T-helper 2 cell treated with Interferon-gamma antibody and Interleukin-4, amounts not matched to agents 5 μg/mL and 100 μg/mL, for 36 hours (primary cell): ENCODE measurements at regions not wholly inside any gene's neighbourhood (a gene's known extent, or its start where the extent isn't known, plus 50 kb on each side); places are given as distances from the start of the nearest gene placed in this dataset.

Experiments
- DNase-seq: peaks from one replicate; pipeline ENCODE4 v3.0.0; 2021; ENCODE audit warnings: low spot score
- H3K27ac Mint-ChIP-seq: one replicate; pipeline ENCODE4 v1.8.0; 2021; ENCODE audit warnings: mild to moderate bottlenecking, mixed read lengths
- H3K27me3 Mint-ChIP-seq: one replicate; pipeline ENCODE4 v1.8.0; 2021; ENCODE audit warnings: low read depth, mixed read lengths
- H3K36me3 Mint-ChIP-seq: one replicate; pipeline ENCODE4 v1.8.0; 2021; ENCODE audit warnings: low read depth, mixed read lengths
- H3K4me1 Mint-ChIP-seq: one replicate; pipeline ENCODE4 v1.8.0; 2021; ENCODE audit warnings: low read depth, mixed read lengths
- H3K4me3 Mint-ChIP-seq: one replicate; pipeline ENCODE4 v1.8.0; 2022; ENCODE audit warnings: mild to moderate bottlenecking, moderate library complexity, mixed read lengths
- H3K9me3 Mint-ChIP-seq: one replicate; pipeline ENCODE4 v1.8.0; 2021; ENCODE audit warnings: mixed read lengths

DNA sequence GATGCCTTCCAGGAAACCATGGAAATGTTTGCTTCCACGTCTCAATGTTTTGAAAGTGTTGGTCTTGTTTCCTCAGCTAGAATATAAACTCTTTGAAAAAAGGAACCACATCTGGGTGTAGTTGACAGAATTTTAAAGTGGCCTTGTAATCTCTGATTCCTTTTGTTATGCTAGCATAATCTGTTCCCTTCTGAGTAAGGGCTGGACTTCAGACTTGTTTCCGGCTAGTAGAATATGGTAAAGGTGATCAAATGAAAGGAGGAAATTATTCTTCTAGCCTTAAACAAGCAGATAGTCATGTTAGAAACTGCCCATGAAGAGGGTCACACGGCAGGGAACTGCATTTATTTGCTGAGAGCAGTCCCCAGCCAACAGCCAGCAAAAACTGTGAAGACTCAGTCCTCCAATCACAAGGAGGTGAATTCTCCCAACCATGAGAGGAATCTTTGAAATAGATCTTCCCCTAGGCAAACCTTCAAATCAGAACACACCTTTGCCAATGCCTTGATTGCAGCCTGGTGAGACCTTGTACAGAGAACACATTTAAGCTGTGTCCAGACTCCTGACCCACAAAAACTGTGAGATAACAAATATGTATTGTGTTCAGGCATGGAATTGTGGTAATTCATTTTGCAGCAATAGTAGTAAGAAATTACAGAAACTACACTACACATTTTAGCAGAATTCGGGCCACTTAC, 316.9 kb upstream of the SP8 start:
- no peaks in the 10 kb centered on the region for H3K27me3 Mint-ChIP-seq
- no peaks in the 10 kb centered on the region for H3K4me1 Mint-ChIP-seq
- no peaks in the 10 kb centered on the region for H3K9me3 Mint-ChIP-seq
- H3K27ac Mint-ChIP-seq: no peak overlapping the region
- no peak overlapping the region for H3K4me3 Mint-ChIP-seq
- H3K36me3 Mint-ChIP-seq: no peaks in the 10 kb centered on the region
- DNase-seq: no peak

DNA sequence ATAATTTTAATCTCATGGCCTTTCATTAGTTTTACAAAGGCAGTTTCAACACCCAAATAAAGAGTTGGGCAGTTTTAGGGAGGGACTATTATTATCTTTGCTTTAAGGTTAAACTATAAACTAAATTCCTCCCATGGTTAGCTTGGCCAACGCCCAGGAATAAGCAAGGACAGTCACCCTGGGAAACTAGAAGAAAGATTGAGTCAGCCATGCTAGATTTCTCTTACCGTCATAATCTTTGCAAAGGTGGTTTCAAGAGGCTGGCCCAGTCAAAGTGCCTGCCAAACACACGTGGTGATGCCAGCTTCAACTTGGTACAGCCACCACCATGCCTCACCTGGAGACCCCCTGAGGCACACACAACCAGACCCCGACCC, 317.4 kb upstream of the SP8 start:
- Mint-ChIP-seq H3K4me1 (no peaks in the 10 kb centered on the region), H3K27ac (no peak overlapping the region), H3K4me3 (no peak overlapping the region), H3K27me3 (no peaks in the 10 kb centered on the region), H3K9me3 (no peaks in the 10 kb centered on the region), H3K36me3 (no peaks in the 10 kb centered on the region)
- no peak for DNase-seq

DNA sequence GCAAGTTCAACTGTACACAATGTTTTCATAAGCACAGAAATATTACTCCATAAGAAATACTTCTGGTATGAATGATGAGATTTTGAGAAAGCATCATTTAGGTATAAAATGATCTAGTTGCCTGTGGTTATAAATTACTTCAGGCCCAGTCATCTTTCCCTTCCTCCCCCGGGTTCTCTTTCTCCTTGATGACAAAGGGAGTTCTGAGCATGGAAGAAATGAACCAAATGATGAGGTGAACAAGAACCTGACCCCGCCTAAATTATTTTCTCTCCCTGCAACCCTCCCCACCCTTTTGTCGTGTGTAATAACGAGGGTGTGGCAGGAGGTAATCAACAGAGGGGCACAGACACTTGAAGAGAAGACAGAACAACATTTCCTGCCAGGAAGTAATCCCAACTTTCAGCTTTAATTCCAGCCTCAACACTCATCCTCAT, 319.6 kb upstream of the SP8 start:
- no peaks in the 10 kb centered on the region for H3K27me3 Mint-ChIP-seq
- H3K36me3 Mint-ChIP-seq: no peaks in the 10 kb centered on the region
- H3K9me3 Mint-ChIP-seq: no peaks in the 10 kb centered on the region
- no peak for DNase-seq
- no peak overlapping the region for H3K27ac Mint-ChIP-seq
- H3K4me1 Mint-ChIP-seq: no peaks in the 10 kb centered on the region
- no peak overlapping the region for H3K4me3 Mint-ChIP-seq

DNA sequence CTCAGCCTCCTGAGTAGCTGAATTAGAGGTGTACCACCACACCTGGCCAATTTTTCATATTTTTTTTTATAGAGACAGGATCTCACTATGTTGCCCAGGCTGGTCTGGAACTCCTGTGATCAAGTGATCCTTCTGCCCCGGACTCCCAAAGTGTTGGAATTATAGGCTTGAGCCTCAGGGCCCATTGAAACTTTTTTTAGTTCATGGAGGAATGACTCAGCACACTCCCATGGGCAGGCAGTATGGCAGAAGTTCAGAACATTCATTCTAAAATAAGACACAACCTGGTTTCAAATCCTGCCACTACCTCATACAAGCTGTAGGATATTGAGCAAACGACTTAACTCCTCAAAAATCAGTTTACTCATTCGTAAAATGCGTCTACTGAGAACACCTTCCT, 320.4 kb upstream of the SP8 start:
- DNase-seq: no peak
- Mint-ChIP-seq H3K27ac (no peak overlapping the region), H3K9me3 (no peaks in the 10 kb centered on the region), H3K36me3 (no peaks in the 10 kb centered on the region), H3K4me1 (no peaks in the 10 kb centered on the region), H3K4me3 (no peak overlapping the region), H3K27me3 (no peaks in the 10 kb centered on the region)

DNA sequence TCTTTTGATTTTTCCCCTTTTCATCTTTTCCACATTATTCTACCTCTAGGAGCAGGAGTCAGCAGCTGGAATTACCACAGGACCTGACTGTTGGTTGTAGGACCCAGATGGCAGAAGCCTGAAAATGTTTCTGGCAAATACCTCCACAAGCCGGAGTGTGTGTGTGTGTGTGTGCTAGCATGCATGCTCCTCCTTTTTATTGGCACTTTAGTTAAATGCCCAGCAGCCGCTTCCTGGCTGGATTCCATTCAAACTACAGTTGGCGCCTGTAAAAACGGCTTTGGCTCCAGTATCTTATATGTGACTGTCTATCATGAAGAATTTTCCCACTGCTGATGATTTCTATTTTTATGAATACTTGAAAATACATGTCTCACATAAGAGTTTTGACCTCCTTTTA, 319.7 kb upstream of the SP4 start:
- Mint-ChIP-seq H3K4me1 (no peaks in the 10 kb centered on the region), H3K36me3 (no peaks in the 10 kb centered on the region)

DNA sequence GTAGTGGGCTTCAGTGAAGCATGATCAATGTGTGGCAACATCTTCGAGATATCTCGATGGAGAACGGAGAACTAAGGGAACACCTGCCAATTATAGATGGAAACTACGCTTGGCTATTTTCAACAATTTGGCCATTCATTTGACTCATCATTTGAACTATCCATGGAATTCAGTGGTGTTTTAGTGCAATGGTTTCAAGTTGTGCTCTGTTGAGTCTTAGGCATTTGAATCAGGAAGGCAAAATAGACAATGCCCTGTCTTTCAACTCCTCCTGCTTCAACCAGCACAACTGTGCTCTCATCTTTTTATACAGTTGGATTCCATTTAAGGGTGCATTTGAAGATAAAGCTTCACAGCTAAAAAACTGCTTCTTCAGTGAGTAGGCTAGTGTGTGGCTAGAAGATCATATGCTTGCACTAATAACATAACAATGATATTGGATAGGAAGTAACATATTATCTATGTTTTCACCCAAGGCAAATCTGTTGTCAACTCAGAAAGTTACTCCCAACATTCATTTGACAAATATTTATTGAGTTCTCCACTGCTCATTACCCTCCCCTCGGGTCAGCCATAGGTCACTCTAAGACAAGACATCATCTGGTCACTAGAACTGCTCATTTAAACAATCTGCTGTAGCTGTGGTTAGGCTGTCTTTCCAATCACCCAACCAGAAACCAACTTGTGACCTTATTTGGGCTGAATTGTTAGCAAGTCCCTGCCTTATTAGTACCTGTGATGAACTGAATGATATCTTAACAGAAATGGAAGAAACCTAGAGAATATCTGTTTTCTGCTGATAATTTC, 314.1 kb upstream of the SP4 start:
- Mint-ChIP-seq H3K27ac (no peak overlapping the region), H3K4me3 (no peak overlapping the region), H3K9me3 (no peaks in the 10 kb centered on the region), H3K27me3 (no peaks in the 10 kb centered on the region), H3K4me1 (no peaks in the 10 kb centered on the region), H3K36me3 (no peaks in the 10 kb centered on the region)
- no peak for DNase-seq

More for the DNA sequence above, 319.7 kb upstream of the SP4 start:
- Mint-ChIP-seq H3K27ac (no peak overlapping the region), H3K27me3 (no peaks in the 10 kb centered on the region), H3K4me3 (no peak overlapping the region), H3K9me3 (no peaks in the 10 kb centered on the region)
- DNase-seq: no peak

DNA sequence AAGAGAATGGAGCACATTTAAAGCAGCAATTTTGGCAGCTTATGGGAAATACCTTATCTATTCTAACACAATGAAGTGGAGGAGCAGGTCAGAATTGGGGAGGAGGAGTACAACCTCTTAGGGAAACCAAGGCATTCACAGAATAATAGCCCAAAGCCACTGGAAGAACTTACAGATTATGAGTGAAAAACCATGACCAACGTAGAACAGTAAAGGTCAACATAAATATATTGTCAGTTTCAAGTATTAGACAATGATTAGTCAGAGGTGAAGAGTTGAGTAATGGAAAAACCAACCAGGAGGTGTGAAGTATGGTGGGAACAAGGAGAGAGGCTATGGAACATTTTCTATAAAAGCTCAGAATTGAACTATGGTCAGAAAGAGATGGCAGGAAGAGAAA, 304.3 kb upstream of the SP4 start:
- no peak for DNase-seq
- Mint-ChIP-seq H3K27ac (no peak overlapping the region), H3K9me3 (no peaks in the 10 kb centered on the region), H3K4me1 (no peaks in the 10 kb centered on the region), H3K4me3 (no peak overlapping the region), H3K36me3 (no peaks in the 10 kb centered on the region), H3K27me3 (peaks cover 3% of the 10 kb centered on the region)

DNA sequence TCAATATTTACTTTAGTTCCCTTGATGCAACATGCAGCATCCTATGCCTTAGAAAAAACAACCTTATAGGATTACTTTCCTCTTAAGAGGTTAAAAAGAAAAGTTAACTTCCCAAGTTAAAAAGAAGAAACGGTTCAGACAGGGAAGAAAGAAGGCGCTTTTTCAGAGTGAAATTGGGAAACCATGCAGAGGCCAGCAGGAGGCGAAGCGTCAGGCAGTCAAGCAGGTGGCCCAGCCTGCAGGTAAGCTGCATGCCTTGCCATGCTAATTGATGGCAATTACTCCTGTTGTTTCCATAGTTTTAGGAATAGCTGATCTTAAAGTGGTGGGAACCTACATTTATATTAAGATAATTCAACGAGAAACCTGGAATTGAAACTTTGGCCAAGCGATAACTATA, 302.6 kb upstream of the SP4 start:
- Mint-ChIP-seq H3K27ac (no peak overlapping the region), H3K9me3 (no peaks in the 10 kb centered on the region), H3K4me3 (no peak overlapping the region), H3K4me1 (no peaks in the 10 kb centered on the region), H3K36me3 (no peaks in the 10 kb centered on the region), H3K27me3 (peaks cover 3% of the 10 kb centered on the region)
- no peak for DNase-seq

DNA sequence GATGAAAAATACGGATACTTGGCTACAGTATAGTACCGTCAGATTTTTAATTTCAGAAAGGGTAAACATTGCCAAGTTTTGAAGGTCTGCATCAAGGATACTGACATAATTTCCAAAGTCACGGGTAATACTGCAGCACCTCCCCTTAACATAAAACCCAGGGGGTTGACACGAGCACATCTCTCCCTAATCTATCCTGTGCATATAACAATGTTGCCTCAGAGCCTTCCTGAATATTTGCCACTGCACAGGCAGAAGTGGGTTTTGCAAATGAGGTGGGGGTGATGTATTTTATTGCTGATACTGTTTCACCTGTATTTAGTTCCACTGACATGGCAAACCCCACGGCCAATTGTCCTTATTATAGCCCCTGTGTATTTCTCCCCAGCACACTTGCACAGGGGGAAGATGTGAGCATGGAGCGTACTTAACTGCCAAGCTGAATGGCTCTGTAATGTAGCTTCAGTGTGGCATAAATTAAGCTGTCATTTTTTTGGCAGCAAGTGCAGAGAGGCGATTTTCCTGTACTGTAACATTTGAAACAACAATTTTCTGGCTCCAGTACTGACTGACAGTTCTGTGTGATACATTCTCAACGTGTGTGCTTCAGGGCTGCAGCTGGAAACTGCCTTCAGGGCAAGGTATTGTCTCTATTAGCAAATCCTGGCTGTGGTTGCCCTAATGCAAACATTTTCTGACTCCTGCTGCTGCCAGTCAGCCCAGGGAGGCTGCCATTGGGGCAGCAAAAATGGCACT, 299.6 kb upstream of the SP4 start:
- Mint-ChIP-seq H3K27me3 (peaks cover 2% of the 10 kb centered on the region), H3K36me3 (no peaks in the 10 kb centered on the region), H3K27ac (no peak overlapping the region), H3K9me3 (no peaks in the 10 kb centered on the region), H3K4me1 (no peaks in the 10 kb centered on the region), H3K4me3 (no peak overlapping the region)
- no peak for DNase-seq

DNA sequence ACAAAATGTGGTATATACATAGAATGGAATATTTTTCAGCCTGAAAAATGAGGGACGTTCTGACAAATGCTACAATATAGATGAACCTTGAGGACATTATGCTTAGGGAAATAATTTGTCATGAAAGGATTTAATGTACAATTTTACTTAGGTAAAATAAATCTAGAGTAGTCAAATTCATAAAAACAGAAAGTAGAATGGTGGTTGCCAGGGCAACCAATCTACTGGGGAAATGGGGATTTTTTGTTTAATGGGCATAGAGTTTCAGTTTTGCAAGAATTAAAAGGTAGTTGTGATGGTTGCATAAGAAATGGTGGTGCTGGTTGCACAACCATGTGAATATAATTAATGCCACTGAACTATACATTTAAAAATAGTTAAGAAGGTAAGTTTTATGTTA, 296.0 kb upstream of the SP4 start:
- DNase-seq: no peak
- Mint-ChIP-seq H3K27ac (no peak overlapping the region), H3K9me3 (no peaks in the 10 kb centered on the region), H3K4me1 (no peaks in the 10 kb centered on the region), H3K27me3 (peaks cover 2% of the 10 kb centered on the region), H3K4me3 (no peak overlapping the region), H3K36me3 (no peaks in the 10 kb centered on the region)

DNA sequence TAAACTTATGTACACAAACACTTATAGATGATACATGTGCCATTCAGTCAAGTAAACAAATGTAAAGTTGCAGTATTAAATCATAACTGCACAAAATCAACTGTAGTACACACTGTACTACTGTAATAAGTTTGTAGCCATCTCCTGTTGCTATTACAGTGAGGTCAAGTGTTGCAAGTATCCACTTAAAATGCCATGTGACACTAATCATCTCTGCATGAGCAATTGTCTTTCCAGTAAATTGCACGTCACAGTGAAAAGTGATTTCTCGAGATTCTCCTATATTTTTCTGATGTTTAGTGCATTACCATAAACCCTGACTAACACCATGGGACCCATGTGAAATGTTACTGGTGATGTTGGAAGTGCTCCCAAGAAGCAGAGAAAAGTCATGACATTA, 293.3 kb upstream of the SP4 start:
- H3K4me1 Mint-ChIP-seq: no peaks in the 10 kb centered on the region
- no peaks in the 10 kb centered on the region for H3K9me3 Mint-ChIP-seq
- H3K4me3 Mint-ChIP-seq: no peak overlapping the region
- peaks cover 2% of the 10 kb centered on the region for H3K27me3 Mint-ChIP-seq
- no peak for DNase-seq
- no peak overlapping the region for H3K27ac Mint-ChIP-seq
- no peaks in the 10 kb centered on the region for H3K36me3 Mint-ChIP-seq

DNA sequence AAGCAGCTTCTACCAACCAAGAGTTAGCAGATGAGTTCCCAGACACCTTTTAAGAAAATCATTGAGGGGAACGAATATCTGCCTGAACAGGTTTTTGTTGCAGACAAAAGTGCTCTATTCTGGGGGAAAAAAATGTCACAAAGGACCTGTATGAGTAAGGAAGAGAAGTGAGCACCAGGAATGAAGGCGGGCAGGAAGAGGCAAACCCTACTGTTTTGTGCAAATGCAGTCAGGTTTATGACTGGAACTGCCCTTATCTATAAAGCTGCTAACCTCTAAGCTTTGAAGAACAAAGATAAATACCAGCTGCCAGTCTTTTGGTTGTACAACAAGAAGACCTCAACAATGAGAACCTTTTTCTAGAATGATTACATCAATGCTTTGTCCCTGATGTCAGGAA, 292.4 kb upstream of the SP4 start:
- Mint-ChIP-seq H3K9me3 (no peaks in the 10 kb centered on the region), H3K4me1 (no peaks in the 10 kb centered on the region)
- DNase-seq: no peak

DNA sequence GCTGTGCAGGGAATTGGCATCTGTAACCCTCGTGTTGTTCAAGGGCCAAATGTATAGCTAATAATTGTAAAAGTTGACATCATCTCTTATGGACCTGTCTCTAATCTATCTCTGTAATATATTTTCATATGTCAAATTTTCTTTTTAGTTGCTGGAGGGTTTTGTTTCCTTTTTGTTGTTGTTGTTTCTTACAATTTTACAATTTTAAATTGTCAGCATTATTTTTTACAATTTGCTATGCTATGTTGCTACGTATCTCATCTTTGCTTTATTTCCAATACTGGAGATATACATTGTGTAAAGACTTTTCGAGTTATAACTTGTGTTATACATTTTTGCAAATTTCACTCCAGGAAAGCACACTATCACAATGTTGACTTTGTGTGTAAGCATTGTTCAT, 290.2 kb upstream of the SP4 start:
- Mint-ChIP-seq H3K36me3 (no peaks in the 10 kb centered on the region), H3K4me3 (no peak overlapping the region), H3K27ac (no peak overlapping the region), H3K9me3 (no peaks in the 10 kb centered on the region), H3K27me3 (no peaks in the 10 kb centered on the region), H3K4me1 (no peaks in the 10 kb centered on the region)
- no peak for DNase-seq

More for the DNA sequence above, 292.4 kb upstream of the SP4 start:
- no peak overlapping the region for H3K27ac Mint-ChIP-seq
- H3K27me3 Mint-ChIP-seq: peaks cover 2% of the 10 kb centered on the region
- no peaks in the 10 kb centered on the region for H3K36me3 Mint-ChIP-seq
- H3K4me3 Mint-ChIP-seq: no peak overlapping the region

DNA sequence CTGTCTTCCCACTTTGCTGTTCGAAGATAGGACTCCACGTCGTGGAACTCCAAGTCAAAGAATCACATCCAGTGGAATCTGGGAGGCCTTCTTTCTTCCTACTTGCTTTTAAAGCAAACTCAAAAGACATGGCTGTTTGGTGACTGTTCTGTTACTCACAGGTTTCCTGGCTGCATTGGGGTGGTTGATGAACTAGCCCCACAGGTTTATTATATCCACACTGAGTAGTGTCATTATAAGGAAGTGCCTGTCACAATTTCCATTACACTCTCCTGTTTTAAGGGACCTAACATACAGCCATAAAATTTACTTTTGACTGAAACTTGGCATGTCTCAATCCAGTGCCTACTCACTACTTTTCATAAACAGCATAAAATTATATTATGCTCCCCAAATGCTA, 287.3 kb upstream of the SP4 start:
- no peaks in the 10 kb centered on the region for H3K36me3 Mint-ChIP-seq
- H3K27me3 Mint-ChIP-seq: no peaks in the 10 kb centered on the region
- H3K4me3 Mint-ChIP-seq: no peak overlapping the region
- no peaks in the 10 kb centered on the region for H3K4me1 Mint-ChIP-seq
- no peaks in the 10 kb centered on the region for H3K9me3 Mint-ChIP-seq
- H3K27ac Mint-ChIP-seq: no peak overlapping the region
- no peak for DNase-seq
